Central memory CD4-positive, alpha-beta T cell (primary cell): ENCODE measurements at regions not wholly inside any gene's neighbourhood (a gene's known extent, or its start where the extent isn't known, plus 50 kb on each side); places are given as distances from the start of the nearest gene placed in this dataset.
"Not testable (repeated sequence)": the region's sequence is repeated elsewhere in the genome, so short reads cannot be mapped to it uniquely, and the experiment has no call there.

ENCODE experiments used
- DNase-seq: peaks from one replicate; pipeline ENCODE4 v3.0.0; 2022

GRCh38 chr20:1810572-1810925, 84.7 kb upstream of the SIRPA start:
- no peak for DNase-seq

- no peak for DNase-seq
These were observed 85.3 kb upstream of the SIRPA start for GRCh38 chr20:1809611-1810510.

GRCh38 chr20:1809131-1809572, 86.1 kb upstream of the SIRPA start:
- DNase-seq, result no peak

- no peak for DNase-seq
These were observed 87.1 kb upstream of the SIRPA start for GRCh38 chr20:1808101-1808500.

- DNase-seq, result no peak
These were observed 87.8 kb upstream of the SIRPA start for GRCh38 chr20:1807394-1807793.

GRCh38 chr20:1806456-1806855, 88.8 kb upstream of the SIRPA start:
- DNase-seq, result no peak

GRCh38 chr20:1805816-1806215, 89.4 kb upstream of the SIRPA start:
- DNase-seq, result no peak

- no peak for DNase-seq
These were observed 90.0 kb upstream of the SIRPA start for GRCh38 chr20:1805161-1805581.

GRCh38 chr20:1804554-1804956, 90.7 kb upstream of the SIRPA start:
- DNase-seq, result no peak

- DNase-seq, result no peak
These were observed 91.2 kb upstream of the SIRPA start for GRCh38 chr20:1803932-1804501.

GRCh38 chr20:1803061-1803931, 91.9 kb upstream of the SIRPA start:
- no peak for DNase-seq

GRCh38 chr20:1802385-1803060, 92.7 kb upstream of the SIRPA start:
- DNase-seq, result no peak

GRCh38 chr20:1801929-1802306, 93.3 kb upstream of the SIRPA start:
- no peak for DNase-seq

- no peak for DNase-seq
These were observed 93.8 kb upstream of the SIRPA start for GRCh38 chr20:1801225-1801928.

GRCh38 chr20:1800777-1801176, 94.4 kb upstream of the SIRPA start:
- no peak for DNase-seq

- no peak for DNase-seq
These were observed 95.0 kb upstream of the SIRPA start for GRCh38 chr20:1800180-1800579.

GRCh38 chr20:1799746-1800145, 95.5 kb upstream of the SIRPA start:
- not testable (repeated sequence) for DNase-seq

GRCh38 chr20:1798982-1799381, 96.2 kb upstream of the SIRPA start:
- DNase-seq, result no peak

- no peak for DNase-seq
These were observed 101.4 kb upstream of the SIRPA start for GRCh38 chr20:1793821-1794220.

- no peak for DNase-seq
These were observed 102.9 kb upstream of the SIRPA start for GRCh38 chr20:1792274-1792673.

GRCh38 chr20:1790386-1790785, 104.8 kb upstream of the SIRPA start:
- no peak for DNase-seq

- DNase-seq, result no peak
These were observed 107.2 kb upstream of the SIRPA start for GRCh38 chr20:1788044-1788443.
